NCI-H82 (cell line): ENCODE measurements at regions not wholly inside any gene's neighbourhood (a gene's known extent, or its start where the extent isn't known, plus 50 kb on each side); places are given as distances from the start of the nearest gene placed in this dataset.
A peak's percentile ranks its signal among the peaks of the same experiment; 100 is the strongest.
"Not testable (repeated sequence)": the region's sequence is repeated elsewhere in the genome, so short reads cannot be mapped to it uniquely, and the experiment has no call there.

Experiments
- DNase-seq: peaks from one replicate; lab custom pipeline; 2025; lab: John Stamatoyannopoulos, UW

DNA sequence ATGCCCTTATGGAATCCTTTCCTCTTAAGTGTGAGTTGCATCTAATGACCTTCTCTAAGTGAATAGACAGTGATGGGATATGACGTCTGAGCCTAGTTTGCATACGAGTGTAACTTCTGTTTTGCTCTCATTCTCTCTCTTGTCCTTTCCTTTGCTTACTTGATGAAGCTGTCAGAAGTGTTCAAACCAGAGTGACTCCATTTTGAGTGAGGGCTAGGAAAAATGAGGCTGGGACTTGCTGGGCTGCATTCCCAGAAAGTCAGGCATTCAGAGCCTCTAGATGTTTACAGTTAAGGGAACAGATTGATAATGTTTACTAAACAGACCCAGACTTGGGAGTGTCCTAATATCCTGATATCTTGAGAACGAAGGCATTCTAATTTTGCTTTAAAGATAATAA is 311.2 kb upstream of the SOX4 start:
- not testable (repeated sequence) for DNase-seq

DNA sequence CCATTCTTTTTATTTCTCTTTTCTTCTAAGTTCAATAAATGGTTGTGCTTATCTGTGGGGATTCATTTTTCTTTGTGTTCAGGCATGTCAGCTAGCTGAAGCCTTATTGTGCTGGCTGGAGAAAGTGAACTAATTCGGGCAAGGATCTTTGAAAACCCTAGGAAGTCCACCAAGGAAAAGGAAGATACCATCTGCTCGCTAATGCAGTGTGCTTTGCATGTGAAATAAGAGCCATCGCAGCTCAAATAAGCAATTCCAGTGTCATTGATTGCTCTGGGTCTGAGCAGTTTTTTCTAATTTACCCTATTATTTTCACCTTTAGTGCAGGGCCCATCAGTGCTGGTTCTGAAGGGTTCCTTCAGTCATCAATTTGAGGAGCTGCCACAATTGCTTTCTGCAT is 309.4 kb upstream of the SOX4 start:
- no peak for DNase-seq

DNA sequence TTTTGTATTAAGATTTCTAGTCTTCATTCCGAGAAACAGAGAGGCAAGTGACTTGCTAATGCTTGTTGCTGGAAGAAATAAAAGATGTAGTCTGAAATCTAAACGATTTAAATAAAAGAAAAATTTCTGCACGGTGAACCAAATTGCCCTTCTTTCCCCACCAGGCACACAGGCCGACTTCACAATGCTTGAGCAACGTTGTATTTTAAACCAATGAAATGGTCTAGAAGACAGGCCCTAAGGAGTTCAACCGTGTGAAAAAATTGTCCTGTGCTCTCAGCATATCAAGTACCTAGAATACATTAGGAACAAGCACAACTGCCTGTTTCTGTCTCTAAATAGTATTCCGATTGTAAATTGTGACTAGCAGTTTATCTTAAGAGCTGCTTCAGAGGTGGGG is 308.8 kb upstream of the SOX4 start:
- no peak for DNase-seq

DNA sequence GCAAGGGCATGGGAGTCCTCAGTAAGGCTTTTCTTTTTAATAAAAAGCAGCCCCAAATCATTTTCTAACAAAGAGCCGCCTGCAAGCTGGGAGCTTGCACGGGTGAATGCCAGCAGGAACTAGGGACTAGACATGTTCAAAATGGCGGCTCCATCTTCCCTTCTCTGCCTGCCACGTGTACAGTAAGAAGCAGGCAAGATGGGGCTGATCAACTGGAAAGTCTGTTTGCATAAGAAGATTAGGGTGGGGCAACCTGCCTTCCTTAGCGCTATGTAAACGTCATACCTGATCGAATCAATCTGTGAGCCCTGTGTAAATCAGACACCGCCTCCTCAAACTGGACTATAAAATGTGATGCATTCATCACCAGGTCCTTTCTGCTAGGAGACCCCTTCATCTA is 299.4 kb upstream of the SOX4 start:
- DNase-seq, result peak; percentile 36

DNA sequence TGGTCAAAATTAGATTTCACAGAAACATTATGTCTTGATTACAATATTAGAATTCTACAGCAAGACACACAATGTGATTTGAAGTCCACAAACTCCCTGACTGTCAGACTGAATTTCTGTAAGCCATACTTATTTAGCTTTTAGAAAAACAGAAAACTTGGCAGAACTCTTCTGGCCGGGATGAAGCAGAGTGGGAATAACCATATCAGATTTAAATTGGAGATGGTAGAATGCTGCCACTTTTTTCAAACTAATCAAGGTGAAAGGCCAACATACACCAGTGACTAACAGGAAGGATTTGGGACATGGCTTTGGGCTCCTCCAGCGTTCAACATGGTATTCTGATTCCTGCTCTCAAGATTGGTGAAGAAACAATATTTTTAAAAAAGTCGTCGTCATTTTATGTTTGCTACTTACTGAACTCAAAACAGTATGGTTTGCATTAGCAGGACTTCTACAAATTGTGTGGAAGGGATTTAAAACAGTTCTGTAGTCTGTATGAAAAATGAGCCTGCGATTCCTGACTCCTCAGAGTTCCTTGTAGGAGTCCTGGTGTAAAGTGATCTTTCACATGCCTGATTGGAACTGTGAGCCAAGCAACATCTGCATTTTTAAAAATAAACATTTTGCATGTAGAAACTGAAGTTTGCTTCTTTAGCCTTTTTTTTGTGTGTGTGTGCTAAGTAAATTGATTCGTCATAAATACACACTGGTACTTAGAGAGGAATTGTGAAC is 297.9 kb upstream of the SOX4 start:
- DNase-seq, result no peak

DNA sequence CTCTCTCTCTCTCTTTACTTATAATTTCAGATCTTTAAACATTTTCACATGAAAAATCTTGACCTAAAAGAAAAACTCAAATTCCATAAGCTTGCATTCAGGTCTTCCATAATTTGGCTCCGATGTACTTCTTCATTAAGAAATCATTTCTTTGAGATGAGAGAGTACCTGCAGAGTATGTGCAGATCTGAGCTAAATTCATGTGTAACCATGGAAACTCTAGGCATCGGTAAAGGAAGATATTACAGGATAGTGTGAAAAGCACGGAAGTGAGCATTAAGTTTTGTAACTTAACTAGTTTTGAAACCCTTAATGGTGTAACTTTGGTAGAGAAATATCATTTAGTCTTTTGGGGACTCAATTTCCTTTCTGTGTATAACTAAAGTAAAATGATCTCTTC is 295.9 kb upstream of the SOX4 start:
- no peak for DNase-seq

DNA sequence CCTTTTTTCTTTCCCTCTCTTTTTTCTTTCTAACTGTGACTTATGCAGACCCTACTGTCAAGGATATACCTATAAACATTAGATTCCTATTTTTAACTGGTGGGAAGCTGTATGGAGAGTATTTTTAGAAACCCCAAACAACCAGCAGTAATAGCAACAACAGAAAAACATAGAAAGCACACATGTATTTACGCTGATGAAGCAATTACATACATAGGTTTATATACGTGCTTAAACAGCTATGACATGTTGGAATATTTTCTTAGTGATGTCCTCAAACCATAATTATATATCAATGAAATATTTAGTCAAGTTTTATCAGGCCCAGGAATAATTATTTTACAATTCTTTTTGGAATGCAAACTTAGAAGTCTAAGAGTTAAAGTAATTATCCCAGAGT is 294.3 kb upstream of the SOX4 start:
- DNase-seq, result no peak

DNA sequence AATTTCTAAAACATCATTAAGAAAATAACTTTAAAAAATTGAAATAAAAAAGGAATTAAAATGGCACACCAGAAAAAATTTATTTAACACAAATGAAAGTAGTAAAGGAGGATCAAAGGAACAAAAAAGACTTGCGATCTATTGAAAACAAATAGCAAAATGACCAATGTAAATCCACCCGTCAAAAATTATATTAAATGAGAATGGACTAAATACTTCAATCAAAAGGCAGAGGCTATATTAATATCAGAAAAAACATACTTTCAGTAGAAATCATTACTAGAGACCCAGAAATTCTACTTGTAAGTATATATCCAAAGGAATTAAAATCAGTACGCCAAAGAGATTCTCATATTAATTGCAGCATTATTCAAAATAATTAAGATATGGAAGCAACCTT is 293.1 kb upstream of the SOX4 start:
- DNase-seq, result no peak

DNA sequence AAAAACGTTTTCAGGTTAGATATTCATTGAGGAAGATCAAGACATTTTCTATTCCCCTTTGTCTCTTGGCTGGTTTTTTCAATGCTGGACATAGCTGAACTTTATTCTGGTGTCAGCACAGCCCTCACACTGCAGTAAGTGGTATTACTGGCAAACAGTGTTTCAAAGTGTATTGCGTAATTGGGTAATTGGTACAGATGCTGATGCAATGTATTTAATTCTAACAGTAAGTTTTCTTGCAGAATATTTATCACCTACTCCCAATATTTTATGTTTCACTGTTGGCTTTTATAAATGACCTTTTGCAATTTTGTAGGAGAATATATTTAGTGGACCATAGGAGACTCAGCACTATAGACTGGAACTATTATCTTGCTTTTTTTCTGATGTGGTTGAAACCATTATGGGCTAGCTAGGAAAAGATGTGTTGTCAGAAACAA is 287.6 kb upstream of the SOX4 start:
- DNase-seq, result no peak

DNA sequence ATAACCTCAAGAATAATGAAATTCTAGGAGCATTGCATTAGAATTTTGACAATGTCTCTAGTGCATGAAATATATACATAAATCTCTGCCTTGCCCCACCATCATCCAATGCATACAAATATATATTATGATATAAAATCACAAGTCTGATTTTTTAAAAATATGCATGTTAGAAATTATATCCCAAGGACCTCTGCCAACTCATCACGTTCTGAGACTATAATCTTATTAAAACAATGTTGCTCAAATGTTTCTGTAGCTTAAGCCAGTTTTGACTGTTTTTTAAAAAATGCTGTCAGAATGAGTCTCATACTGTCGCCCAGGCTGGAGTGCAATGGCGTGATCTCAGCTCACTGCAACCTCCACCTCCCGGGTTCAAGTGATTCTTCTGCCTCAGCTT is 287.0 kb upstream of the SOX4 start:
- DNase-seq, result no peak

DNA sequence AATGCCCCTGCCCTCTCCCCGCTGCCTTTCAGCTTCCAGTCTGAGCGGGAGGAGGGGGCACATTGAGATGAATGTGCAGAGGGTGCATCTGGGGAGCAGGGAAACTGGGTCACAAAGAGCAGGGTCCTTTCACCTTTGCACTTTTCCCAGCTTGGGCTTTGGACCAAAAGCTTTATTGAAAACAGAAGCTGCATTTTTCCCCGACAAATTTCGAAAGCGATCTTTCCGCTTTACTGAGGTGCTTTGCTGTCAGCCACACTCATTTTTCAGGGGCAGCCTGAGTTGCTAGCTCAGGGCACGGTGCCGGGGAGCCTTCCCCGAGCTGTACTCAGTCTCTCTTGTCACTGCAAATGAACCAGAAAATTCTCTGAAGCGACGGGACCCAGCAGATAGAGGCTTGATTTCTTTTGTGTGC is 283.7 kb upstream of the SOX4 start:
- DNase-seq, result no peak

DNA sequence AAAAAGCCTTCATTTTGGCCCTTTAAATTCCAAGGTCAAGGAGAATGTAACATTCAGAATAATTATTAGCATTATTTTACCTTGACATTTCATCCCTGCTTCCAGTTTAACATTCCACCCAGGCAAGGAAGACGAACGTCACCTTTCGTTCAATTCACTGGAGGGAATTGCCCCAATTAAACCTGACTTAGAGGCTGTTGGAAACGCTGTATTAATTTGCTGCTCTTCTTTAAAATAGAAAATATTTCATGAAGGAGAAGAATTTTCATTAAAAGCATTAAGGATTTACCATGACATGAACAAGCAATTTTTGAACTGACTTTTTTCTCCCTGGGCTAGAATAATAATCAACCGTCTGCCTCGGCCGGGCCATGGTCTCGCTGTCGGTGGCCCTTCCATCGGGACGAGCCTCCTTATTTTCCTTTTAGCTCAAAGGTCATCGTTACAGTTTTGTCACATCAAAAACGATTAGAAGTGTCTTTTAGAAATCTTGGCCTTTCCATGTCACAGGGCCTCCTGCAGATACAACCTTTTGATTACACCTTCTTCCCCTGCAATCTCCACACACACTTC is 282.9 kb upstream of the SOX4 start:
- DNase-seq, result no peak

DNA sequence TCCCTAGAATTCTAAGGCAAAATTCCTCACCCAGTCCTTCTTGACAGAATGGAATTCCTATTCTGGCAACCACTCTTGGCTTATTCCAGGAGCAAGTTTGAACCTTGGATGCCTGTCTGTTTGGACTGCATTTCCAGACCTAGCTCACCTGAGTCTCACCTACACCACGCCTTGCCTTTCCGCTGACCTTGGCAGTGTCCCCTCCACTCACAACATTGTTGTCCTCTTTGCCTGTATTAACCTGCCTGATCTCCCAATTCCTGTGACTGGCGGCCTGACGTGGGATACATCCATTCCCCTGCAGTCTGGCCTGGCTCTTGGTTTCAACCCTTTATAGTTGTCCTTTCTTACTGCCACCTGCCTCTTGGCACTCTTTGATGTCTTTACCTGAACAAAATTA is 281.4 kb upstream of the SOX4 start:
- no peak for DNase-seq

DNA sequence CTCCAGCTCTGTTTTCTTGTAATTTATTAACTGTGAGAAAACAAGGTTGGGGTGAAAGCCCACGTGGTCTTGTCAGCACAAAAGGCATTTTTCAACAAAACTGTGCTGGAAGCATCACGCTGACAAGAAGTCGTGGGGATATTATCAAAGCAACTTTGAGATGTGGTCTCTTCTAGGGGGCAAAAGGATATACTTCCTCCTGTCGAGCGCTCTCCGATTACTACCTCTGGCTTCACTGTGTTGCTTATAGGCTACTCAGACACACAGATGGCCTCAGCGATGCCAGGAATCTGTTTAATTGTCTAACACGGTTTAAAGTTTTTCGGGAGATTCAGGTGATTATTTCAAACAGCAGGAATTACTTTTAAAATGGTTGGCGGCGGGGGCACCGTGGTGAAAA is 275.9 kb upstream of the SOX4 start:
- DNase-seq, result no peak

DNA sequence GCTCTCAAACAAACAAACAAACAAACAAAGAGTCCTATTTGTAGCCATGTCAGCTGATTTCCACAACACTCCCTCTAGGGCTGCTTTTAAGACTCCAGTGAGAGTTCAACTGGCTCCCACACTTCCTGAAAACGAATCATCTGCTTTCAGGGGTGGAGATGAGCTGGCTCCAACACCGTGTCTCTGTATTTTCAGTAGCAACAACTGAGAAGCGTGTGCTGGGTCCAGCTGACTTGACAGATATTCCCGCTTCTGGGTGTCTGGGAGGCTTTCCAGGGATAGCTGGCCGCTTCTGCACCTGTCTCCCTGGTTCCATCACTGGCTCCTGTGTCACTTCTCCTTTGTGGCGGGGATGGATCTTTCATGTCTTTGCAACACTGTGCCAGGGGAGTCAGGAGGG is 272.5 kb upstream of the SOX4 start:
- no peak for DNase-seq

DNA sequence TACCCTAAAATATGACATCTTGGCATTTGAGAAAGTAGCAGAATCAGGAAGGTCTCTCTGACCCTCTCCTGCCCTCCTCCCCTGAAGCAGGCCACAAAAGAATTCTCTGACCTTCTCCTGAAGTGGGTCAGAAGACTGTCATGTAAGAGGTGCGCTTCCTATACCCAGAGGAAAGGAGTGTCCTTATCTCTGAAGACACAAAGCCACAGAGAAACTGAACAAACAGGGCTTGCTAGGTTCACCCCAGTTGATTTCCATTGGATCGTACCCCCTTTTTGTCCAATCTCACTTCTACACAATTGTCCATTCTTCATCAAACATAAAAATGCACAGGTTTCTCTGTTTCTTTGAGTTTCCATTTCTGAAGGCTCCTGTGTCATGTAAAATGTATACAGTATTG is 272.0 kb upstream of the SOX4 start:
- DNase-seq, result no peak

DNA sequence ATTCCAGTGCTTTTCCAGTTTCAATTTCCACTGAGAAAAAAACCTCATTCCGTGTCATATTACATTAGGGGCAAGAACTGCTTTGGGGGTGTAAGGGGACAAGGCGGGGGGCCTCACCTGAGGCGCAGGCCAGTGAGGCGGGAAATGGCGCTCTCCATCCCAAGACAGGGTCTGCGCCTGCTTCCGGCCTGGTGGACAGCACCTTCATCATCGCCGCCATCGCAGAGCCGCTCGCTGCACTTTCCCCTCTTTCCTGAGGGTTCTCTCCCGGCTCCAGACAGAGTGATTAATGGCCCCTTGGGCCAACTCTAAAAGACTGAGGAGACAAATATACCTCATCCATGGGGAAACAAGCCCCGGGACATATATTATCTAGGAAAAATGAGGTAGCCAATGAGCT is 270.0 kb upstream of the SOX4 start:
- no peak for DNase-seq

DNA sequence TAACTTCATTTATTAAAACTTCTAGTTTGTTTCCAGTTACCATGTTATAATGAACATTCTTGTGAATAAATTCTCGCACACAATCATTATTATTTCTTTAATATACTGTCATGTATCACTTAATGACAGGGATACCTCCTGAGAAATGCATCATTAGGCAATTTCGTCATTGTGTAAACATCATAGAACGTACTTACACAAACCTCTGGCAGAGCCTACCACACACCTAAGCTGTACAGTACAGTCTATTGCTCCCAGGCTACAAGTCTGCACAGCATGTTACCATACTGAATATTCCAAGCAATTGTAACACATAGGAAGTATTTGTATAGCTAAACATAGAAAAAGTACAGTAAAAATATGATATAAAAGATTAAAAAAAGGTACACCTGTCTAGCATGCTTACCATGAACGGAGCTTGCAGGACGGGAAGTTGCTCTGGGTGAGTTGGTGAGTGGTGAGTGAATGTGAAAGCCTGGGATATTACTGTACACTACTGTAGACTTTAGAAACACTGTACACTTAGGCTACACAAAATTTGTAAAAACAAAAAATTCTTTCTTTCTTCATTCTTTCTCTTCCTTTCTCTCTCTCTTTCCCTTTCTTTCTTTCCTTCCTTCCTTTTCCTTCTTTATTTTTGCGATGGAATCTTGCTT is 268.2 kb upstream of the SOX4 start:
- DNase-seq, result no peak

DNA sequence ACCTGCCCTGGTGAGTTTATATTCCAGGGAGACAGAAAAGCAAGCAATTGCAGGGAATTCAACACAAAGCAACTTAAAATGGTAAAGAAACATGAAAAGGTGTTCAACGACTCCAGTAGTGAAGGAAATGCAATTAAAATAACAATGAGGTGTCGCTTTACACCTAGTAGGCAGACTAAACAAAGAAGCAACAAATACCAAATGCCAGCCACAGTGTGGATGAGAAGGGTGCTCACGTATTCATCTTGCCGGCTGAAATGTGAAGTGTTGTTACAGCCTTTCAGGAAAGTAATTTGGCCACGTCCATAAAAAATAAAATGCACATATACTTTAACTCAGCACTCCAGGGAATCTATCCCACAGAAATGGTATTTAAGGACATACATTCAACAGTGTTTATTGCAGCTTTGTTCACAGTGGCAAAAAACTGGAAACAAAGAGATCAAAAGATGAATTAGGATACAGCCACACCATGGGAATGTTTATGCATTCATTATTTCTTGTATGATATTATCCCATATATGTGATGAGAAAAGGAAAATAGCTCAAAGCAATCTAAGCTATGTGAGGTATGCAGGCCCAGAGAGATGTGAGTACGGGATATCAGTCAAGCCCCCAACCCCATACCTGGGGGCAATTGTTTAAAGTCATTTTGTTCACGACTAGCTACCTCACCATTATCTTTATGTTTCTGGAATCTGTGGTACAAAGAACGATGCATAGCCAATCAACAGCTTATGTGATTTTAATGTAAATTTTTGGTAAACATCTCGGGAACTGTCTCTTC is 266.0 kb upstream of the SOX4 start:
- DNase-seq, result no peak

DNA sequence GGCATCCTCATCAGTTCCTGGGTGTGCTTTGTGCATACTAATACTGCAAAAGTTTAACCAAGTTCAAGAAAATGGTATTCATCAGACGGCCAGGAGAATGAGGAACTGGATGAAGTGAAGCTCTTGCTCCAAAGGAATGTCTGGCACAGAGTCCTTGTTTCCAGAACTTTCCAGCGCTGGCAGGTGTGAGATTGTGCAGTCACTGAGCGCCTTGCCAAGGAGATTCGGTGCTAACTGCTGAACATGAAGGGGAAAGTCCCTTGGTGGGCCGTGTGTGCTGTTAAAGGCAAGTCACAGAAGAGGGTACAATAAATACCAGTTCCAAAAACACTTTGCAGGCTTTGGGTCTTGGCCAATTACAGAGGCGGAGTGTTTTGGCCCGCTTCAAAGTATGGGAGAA is 262.3 kb upstream of the SOX4 start:
- no peak for DNase-seq

DNA sequence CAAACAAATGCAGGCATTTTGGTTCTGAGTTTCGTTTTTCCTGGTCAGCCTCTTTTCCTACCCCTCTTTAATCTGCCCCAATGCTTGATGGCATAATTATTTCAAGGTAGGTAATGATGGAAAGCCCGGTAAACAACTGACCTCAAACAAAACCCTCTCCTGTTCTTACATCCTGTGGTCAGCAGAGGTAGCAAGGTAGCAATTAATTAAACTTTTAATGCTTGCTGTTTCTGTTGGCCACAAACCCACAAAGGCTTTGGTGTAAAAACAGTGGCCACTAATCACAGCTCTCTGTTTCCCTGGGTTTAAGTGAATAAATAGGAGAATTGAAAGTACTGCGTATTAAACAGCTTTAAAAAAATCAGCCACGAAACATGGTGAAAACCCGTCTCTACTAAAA is 261.5 kb upstream of the SOX4 start:
- no peak for DNase-seq

DNA sequence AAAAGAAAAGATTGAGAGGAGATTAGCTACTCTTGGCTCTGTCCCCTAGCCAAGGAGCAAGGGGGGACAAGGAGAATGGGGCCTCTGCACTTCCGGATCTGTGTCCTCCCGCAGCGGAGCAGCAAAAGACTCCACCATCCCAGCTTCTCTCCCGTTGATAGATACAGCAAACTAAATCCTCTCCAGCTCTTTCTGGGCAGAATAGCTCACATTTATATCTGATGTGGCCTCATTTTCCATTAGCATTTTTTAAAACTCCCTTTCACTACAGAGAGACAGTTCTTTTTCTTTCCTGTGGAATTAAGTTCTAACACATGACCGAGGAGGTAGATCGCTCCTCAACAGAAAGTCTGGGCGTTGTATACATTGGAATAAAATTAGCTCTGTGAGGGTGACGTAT is 260.9 kb upstream of the SOX4 start:
- no peak for DNase-seq

DNA sequence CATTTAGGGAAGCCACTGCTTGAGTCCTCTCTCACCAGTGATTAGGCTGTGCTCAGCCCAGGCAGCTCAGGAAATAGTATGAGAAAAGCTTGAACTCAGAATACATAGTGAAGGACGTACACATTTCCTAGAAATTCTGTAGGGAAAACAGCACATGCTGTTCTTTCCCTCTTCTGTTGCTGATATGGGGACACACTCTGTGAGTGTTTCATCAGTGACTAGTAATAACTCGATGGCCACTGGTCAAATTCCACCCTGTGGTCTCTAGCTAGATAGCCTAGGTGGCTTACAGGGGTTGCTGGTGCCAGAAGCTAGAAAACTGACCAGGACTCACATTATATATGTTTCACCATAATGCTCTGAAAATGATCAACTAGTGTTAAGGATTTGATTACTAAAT is 259.8 kb upstream of the SOX4 start:
- DNase-seq, result no peak
